HCT116 (cell line): ENCODE measurements at regions not wholly inside any gene's neighbourhood (a gene's known extent, or its start where the extent isn't known, plus 50 kb on each side); places are given as distances from the start of the nearest gene placed in this dataset.

Experiments
- CEBPB ChIP-seq: IDR thresholded peaks from 2 replicates; pipeline ENCODE4 v1.6.1; 2012; ENCODE audit warnings: low read depth
- EZH2 ChIP-seq: fragments of 200-600 bp; sonication (generic); IDR thresholded peaks from 2 replicates; pipeline ENCODE4 v1.6.1; 2017; ENCODE audit warnings: antibody characterized with exemption, mixed run types
- EZH2phosphoT487 ChIP-seq: fragments of 200-600 bp; IDR thresholded peaks from 2 replicates; pipeline ENCODE4 v1.6.1; 2018; ENCODE audit warnings: antibody characterized with exemption, borderline replicate concordance
- POLR2A ChIP-seq: IDR thresholded peaks from 2 replicates; pipeline ENCODE4 v1.7.0; 2011; ENCODE audit warnings: borderline replicate concordance; ENCODE audit not compliant: insufficient read depth, insufficient read length; ENCODE audit errors: extremely low read depth
- SIN3A ChIP-seq: IDR thresholded peaks from 2 replicates; pipeline ENCODE4 v1.6.1; 2012; ENCODE audit warnings: low read depth
- SP1 ChIP-seq: IDR thresholded peaks from 2 replicates; pipeline ENCODE4 v1.6.1; 2012; ENCODE audit warnings: low read depth
- SRF ChIP-seq: IDR thresholded peaks from 2 replicates; pipeline ENCODE4 v1.6.1; 2012; ENCODE audit warnings: low read depth
- TCF7L2 ChIP-seq: IDR thresholded peaks from 2 replicates; pipeline ENCODE4 v1.7.0; 2011; ENCODE audit warnings: borderline replicate concordance, inconsistent platforms; ENCODE audit not compliant: insufficient read depth, insufficient read length; ENCODE audit errors: extremely low read depth
- ZFX ChIP-seq: fragments of 450-650 bp; IDR thresholded peaks from 2 replicates; pipeline ENCODE4 v1.6.1; 2017
- ZNF274 ChIP-seq: fragments of 200-500 bp; sonication (Bioruptor generic); IDR thresholded peaks from 2 replicates; pipeline ENCODE4 v1.6.1; 2014; ENCODE audit warnings: mild to moderate bottlenecking, low read depth, low read length, inconsistent platforms
- TF ChIP-seq, protein P1 (sequence below), 3 experiments: fragments of 200-600 bp in 1 of 3; sonication (generic) in 1 of 3; IDR thresholded peaks in 2 of 3; conservative IDR thresholded peaks in 1 of 3; 2 replicates each; pipeline ENCODE4 v1.5.1; 2012 to 2017; ENCODE audit warnings: low read depth in 2 of 3, low read length in 2 of 3, antibody characterized with exemption in 1 of 3, borderline replicate concordance in 1 of 3, control low read depth in 1 of 3, mild to moderate bottlenecking in 1 of 3, mixed read lengths in 1 of 3, mixed run types in 1 of 3, moderate library complexity in 1 of 3; ENCODE audit not compliant: insufficient read depth in 1 of 3
- TF ChIP-seq, protein P2 (sequence below): IDR thresholded peaks from 2 replicates; pipeline ENCODE4 v1.6.1; 2012; ENCODE audit warnings: low read depth

DNA sequence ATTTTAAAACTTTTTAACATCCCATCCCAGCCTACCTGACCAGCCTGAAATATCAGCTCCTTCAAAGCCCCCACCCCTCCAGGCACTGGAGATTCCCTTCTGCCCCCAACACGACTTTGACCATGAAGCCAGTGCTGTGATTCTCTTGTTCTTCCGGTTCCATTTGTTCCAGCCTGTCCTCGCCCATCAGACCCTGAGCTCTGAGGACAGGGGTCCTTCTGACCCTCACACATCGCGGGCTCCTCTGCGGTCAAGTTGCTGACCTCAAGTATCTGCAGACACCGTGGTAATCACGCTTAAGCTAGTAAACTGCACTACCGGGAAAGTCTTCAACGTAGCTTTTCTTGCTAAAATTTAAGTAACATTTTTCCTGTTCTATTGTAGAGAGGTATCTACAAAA, 282.2 kb upstream of the SALL3 start:
- TF ChIP-seq CEBPB (no peak), POLR2A (no peak), SIN3A (no peak), ZFX (no peak), ZNF274 (no peak), TCF7L2 (no peak), EZH2phosphoT487 (no peak), SP1 (no peak), SRF (no peak), EZH2 (no peak)
- TF ChIP-seq, protein P1, sequence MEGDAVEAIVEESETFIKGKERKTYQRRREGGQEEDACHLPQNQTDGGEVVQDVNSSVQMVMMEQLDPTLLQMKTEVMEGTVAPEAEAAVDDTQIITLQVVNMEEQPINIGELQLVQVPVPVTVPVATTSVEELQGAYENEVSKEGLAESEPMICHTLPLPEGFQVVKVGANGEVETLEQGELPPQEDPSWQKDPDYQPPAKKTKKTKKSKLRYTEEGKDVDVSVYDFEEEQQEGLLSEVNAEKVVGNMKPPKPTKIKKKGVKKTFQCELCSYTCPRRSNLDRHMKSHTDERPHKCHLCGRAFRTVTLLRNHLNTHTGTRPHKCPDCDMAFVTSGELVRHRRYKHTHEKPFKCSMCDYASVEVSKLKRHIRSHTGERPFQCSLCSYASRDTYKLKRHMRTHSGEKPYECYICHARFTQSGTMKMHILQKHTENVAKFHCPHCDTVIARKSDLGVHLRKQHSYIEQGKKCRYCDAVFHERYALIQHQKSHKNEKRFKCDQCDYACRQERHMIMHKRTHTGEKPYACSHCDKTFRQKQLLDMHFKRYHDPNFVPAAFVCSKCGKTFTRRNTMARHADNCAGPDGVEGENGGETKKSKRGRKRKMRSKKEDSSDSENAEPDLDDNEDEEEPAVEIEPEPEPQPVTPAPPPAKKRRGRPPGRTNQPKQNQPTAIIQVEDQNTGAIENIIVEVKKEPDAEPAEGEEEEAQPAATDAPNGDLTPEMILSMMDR (IDR thresholded peaks at IDR 0.05 in 2 of 3, conservative IDR thresholded peaks at IDR 0.05 in 1 of 3; ENCODE audit: borderline replicate concordance in 1 of 3, insufficient read depth in 1 of 3, low read depth in 2 of 3, low read length in 2 of 3): no peak
- TF ChIP-seq, protein P2, sequence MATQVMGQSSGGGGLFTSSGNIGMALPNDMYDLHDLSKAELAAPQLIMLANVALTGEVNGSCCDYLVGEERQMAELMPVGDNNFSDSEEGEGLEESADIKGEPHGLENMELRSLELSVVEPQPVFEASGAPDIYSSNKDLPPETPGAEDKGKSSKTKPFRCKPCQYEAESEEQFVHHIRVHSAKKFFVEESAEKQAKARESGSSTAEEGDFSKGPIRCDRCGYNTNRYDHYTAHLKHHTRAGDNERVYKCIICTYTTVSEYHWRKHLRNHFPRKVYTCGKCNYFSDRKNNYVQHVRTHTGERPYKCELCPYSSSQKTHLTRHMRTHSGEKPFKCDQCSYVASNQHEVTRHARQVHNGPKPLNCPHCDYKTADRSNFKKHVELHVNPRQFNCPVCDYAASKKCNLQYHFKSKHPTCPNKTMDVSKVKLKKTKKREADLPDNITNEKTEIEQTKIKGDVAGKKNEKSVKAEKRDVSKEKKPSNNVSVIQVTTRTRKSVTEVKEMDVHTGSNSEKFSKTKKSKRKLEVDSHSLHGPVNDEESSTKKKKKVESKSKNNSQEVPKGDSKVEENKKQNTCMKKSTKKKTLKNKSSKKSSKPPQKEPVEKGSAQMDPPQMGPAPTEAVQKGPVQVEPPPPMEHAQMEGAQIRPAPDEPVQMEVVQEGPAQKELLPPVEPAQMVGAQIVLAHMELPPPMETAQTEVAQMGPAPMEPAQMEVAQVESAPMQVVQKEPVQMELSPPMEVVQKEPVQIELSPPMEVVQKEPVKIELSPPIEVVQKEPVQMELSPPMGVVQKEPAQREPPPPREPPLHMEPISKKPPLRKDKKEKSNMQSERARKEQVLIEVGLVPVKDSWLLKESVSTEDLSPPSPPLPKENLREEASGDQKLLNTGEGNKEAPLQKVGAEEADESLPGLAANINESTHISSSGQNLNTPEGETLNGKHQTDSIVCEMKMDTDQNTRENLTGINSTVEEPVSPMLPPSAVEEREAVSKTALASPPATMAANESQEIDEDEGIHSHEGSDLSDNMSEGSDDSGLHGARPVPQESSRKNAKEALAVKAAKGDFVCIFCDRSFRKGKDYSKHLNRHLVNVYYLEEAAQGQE: no peak
